ENCODE measurements at regions not wholly inside any gene's neighbourhood (a gene's known extent, or its start where the extent isn't known, plus 50 kb on each side); places are given as distances from the start of the nearest gene placed in this dataset.
"Not testable (repeated sequence)": the region's sequence is repeated elsewhere in the genome, so short reads cannot be mapped to it uniquely, and the experiment has no call there.

GRCh38 chr13:90445179-90445578 lies 902.3 kb upstream of the MIR17HG start:
- no peak for DNase-seq

GRCh38 chr13:90447034-90447733 lies 900.3 kb upstream of the MIR17HG start:
- no peak for DNase-seq

GRCh38 chr13:90447734-90448101 lies 899.8 kb upstream of the MIR17HG start:
- DNase-seq = no peak

GRCh38 chr13:90448466-90449037 lies 898.9 kb upstream of the MIR17HG start:
- no peak for DNase-seq

- no peak for DNase-seq
These were observed 894.1 kb upstream of the MIR17HG start for GRCh38 chr13:90453342-90453741.

- no peak for DNase-seq
These were observed 893.4 kb upstream of the MIR17HG start for GRCh38 chr13:90454002-90454636.

- no peak for DNase-seq
These were observed 892.4 kb upstream of the MIR17HG start for GRCh38 chr13:90455067-90455466.

GRCh38 chr13:90455823-90456222 lies 891.7 kb upstream of the MIR17HG start:
- no peak for DNase-seq

- DNase-seq = no peak
These were observed 886.1 kb upstream of the MIR17HG start for GRCh38 chr13:90461398-90461797.

- no peak for DNase-seq
These were observed 870.3 kb upstream of the MIR17HG start for GRCh38 chr13:90477216-90477615.

- DNase-seq = no peak
These were observed 863.6 kb upstream of the MIR17HG start for GRCh38 chr13:90483906-90484305.

GRCh38 chr13:90485436-90485835 lies 862.1 kb upstream of the MIR17HG start:
- no peak for DNase-seq

GRCh38 chr13:90492872-90493271 lies 854.6 kb upstream of the MIR17HG start:
- DNase-seq = no peak

- no peak for DNase-seq
These were observed 853.8 kb upstream of the MIR17HG start for GRCh38 chr13:90493667-90494066.

- not testable (repeated sequence) for DNase-seq
These were observed 852.6 kb upstream of the MIR17HG start for GRCh38 chr13:90494849-90495248.

- no peak for DNase-seq
These were observed 849.4 kb upstream of the MIR17HG start for GRCh38 chr13:90498096-90498495.

- DNase-seq = no peak
These were observed 848.7 kb upstream of the MIR17HG start for GRCh38 chr13:90498816-90499215.

GRCh38 chr13:90500569-90500968 lies 846.9 kb upstream of the MIR17HG start:
- DNase-seq = no peak

- no peak for DNase-seq
These were observed 845.3 kb upstream of the MIR17HG start for GRCh38 chr13:90502153-90502552.

- DNase-seq = no peak
These were observed 844.7 kb upstream of the MIR17HG start for GRCh38 chr13:90502762-90503161.

- no peak for DNase-seq
These were observed 837.2 kb upstream of the MIR17HG start for GRCh38 chr13:90510319-90510718.

- no peak for DNase-seq
These were observed 835.6 kb upstream of the MIR17HG start for GRCh38 chr13:90511903-90512302.

GRCh38 chr13:90514712-90515111 lies 832.8 kb upstream of the MIR17HG start:
- not testable (repeated sequence) for DNase-seq

GRCh38 chr13:90518417-90518816 lies 829.1 kb upstream of the MIR17HG start:
- no peak for DNase-seq

- DNase-seq = no peak
These were observed 828.3 kb upstream of the MIR17HG start for GRCh38 chr13:90519157-90519556.
